ENCODE measurements at regions not wholly inside any gene's neighbourhood (a gene's known extent, or its start where the extent isn't known, plus 50 kb on each side); places are given as distances from the start of the nearest gene placed in this dataset.
A peak's percentile ranks its signal among the peaks of the same experiment; 100 is the strongest.

DNA sequence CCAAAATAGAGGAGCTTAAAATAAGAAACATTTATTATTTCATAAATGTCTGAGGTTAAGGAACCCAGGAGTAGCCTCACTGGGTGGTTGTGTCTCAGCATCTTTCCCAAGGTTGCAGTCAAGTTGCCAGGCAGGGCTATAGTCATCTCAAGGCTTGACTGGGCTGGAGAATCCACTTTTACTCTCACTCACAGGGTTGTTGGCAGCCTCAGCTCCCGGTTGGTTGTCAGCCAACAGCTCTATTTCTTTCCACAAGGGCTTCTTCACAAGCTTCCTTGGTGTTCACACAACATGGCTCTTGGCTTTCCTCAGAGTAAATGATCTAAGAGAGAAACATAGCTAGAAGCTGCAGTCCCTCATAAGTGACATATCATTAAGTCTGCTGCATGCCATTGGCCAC is 55.6 kb upstream of the TEX51 start:
- H3K36me3 Mint-ChIP-seq: peaks cover 0 to 2% of the 10 kb centered on the region in 2 donors
- WGBS (ENCODE audit: insufficient coverage): 100% methylated on average over 1 of the region's 1 CpG

DNA sequence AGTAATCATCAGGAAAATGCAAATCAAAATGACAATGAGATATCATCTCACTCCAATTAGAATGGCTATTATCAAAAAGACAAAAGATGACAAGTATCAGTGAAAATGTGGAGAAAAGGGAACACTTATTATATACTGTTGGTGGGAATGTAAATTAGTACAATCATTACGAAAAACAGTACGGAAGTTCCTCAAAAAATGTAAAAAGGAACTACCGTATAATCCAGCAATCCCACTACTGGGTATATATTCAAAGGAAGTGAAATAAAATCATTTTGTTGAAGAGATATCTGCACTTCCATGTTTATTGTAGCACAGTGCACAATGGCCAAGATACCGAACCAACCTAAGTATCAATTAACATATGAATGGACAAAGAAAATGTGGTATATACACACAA is 52.4 kb upstream of the TEX51 start:
- Histone ChIP-seq H3K4me2 (replicated peaks; ENCODE audit: extremely low read depth, low read length, poor library complexity, severe bottlenecking) (peak overlapping the region; percentile 29), H3K79me2 (ENCODE audit: insufficient read depth, low read length) (no peaks in the 10 kb centered on the region), H3K36me3 (replicated peaks in 1 of 2; ENCODE audit: control insufficient read depth in 1 of 2, insufficient read depth in 2 of 2, low read length in 2 of 2) (no peaks in the 10 kb centered on the region), H2AFZ (ENCODE audit: insufficient read depth, low read depth, low read length, poor library complexity, severe bottlenecking) (no peak overlapping the region), H3K4me1 (ENCODE audit: control insufficient read depth in 1 of 2, insufficient read depth in 2 of 2, low read length in 2 of 2) (peaks cover 14 to 20% of the 10 kb centered on the region in 2 donors), H3K27me3 (ENCODE audit: control insufficient read depth in 2 of 2, insufficient read depth in 2 of 2, low read length in 2 of 2) (no peaks in the 10 kb centered on the region), H4K20me1 (ENCODE audit: insufficient read depth, low read length) (no peaks in the 10 kb centered on the region), H3K27ac (ENCODE audit: low read depth in 1 of 2, low read length in 2 of 2) (no peak overlapping the region), H3K9me3 (replicated peaks in 1 of 2; ENCODE audit: control insufficient read depth in 1 of 2, insufficient read depth in 1 of 2, low read length in 2 of 2) (no peaks in the 10 kb centered on the region), H3K4me3 (replicated peaks in 1 of 3; ENCODE audit: low read depth in 2 of 3, low read length in 3 of 3) (no peak overlapping the region), H3K9ac (ENCODE audit: insufficient read depth, low read length, poor library complexity, severe bottlenecking) (no peak overlapping the region)
- no CpG with 5 or more reads among the region's 4 CpGs for WGBS (ENCODE audit: insufficient coverage)
- no peaks in the 10 kb centered on the region for H3K36me3 Mint-ChIP-seq
- H3K27me3 Mint-ChIP-seq (ENCODE audit: low read depth in 3 of 3): no peaks in the 10 kb centered on the region
- H3K4me1 Mint-ChIP-seq: peaks cover 21% of the 10 kb centered on the region
- peak overlapping the region in 1 of 2 donors; percentile 30 for H3K4me3 Mint-ChIP-seq
- peak; percentile 23 to 66 (median 42) for DNase-seq
- TF ChIP-seq, protein P1, sequence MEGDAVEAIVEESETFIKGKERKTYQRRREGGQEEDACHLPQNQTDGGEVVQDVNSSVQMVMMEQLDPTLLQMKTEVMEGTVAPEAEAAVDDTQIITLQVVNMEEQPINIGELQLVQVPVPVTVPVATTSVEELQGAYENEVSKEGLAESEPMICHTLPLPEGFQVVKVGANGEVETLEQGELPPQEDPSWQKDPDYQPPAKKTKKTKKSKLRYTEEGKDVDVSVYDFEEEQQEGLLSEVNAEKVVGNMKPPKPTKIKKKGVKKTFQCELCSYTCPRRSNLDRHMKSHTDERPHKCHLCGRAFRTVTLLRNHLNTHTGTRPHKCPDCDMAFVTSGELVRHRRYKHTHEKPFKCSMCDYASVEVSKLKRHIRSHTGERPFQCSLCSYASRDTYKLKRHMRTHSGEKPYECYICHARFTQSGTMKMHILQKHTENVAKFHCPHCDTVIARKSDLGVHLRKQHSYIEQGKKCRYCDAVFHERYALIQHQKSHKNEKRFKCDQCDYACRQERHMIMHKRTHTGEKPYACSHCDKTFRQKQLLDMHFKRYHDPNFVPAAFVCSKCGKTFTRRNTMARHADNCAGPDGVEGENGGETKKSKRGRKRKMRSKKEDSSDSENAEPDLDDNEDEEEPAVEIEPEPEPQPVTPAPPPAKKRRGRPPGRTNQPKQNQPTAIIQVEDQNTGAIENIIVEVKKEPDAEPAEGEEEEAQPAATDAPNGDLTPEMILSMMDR (IDR thresholded peaks at IDR 0.05): no peak
- H3K9me3 Mint-ChIP-seq: peaks cover 0 to 3% (median under 1%) of the 10 kb centered on the region in 7 donors
- H3K27ac Mint-ChIP-seq: peak overlapping the region in 3 of 7 donors; percentile 3 to 61 (median 61)
- intact Hi-C loops (cut with micrococcal nuclease): no loop called here

More for the DNA sequence above, 55.6 kb upstream of the TEX51 start:
- intact Hi-C loops (cut with micrococcal nuclease): no loop called here
- no peak overlapping the region for H3K4me2 ChIP-seq (replicated peaks; ENCODE audit: extremely low read depth, low read length, poor library complexity, severe bottlenecking)
- no peak overlapping the region for H3K9ac ChIP-seq (ENCODE audit: insufficient read depth, low read length, poor library complexity, severe bottlenecking)
- H3K27me3 ChIP-seq (ENCODE audit: control insufficient read depth in 2 of 2, insufficient read depth in 2 of 2, low read length in 2 of 2): no peaks in the 10 kb centered on the region
- Mint-ChIP-seq H3K9me3 (peaks cover 0 to 2% (median 0%) of the 10 kb centered on the region in 7 donors), H3K4me3 (no peak overlapping the region), H3K27ac (no peak overlapping the region), H3K27me3 (ENCODE audit: low read depth in 3 of 3) (no peaks in the 10 kb centered on the region), H3K4me1 (peaks cover 37% of the 10 kb centered on the region)
- no peaks in the 10 kb centered on the region for H3K9me3 ChIP-seq (replicated peaks in 1 of 2; ENCODE audit: control insufficient read depth in 1 of 2, insufficient read depth in 1 of 2, low read length in 2 of 2)
- no peaks in the 10 kb centered on the region for H3K79me2 ChIP-seq (ENCODE audit: insufficient read depth, low read length)
- no peak overlapping the region for H2AFZ ChIP-seq (ENCODE audit: insufficient read depth, low read depth, low read length, poor library complexity, severe bottlenecking)
- no peak overlapping the region for H3K27ac ChIP-seq (ENCODE audit: low read depth in 1 of 2, low read length in 2 of 2)
- no peak overlapping the region for H3K4me3 ChIP-seq (replicated peaks in 1 of 3; ENCODE audit: low read depth in 2 of 3, low read length in 3 of 3)
- no peaks in the 10 kb centered on the region for H3K36me3 ChIP-seq (replicated peaks in 1 of 2; ENCODE audit: control insufficient read depth in 1 of 2, insufficient read depth in 2 of 2, low read length in 2 of 2)
- no peaks in the 10 kb centered on the region for H4K20me1 ChIP-seq (ENCODE audit: insufficient read depth, low read length)
- DNase-seq: no peak
- TF ChIP-seq, protein P1 (IDR thresholded peaks at IDR 0.05): no peak
- H3K4me1 ChIP-seq (ENCODE audit: control insufficient read depth in 1 of 2, insufficient read depth in 2 of 2, low read length in 2 of 2): peaks cover 26 to 33% of the 10 kb centered on the region in 2 donors
